Peyer's patch (tissue), 4 donors: ENCODE measurements at regions not wholly inside any gene's neighbourhood (a gene's known extent, or its start where the extent isn't known, plus 50 kb on each side); places are given as distances from the start of the nearest gene placed in this dataset.

ENCODE experiments used
- POLR2A ChIP-seq, 2 donors: fragments of 450-650 bp; IDR thresholded peaks; one replicate each; pipeline ENCODE4 v1.5.1; 2017; ENCODE audit warnings: antibody characterized with exemption in 2 of 2, mild to moderate bottlenecking in 2 of 2, moderate library complexity in 2 of 2
- TF ChIP-seq, protein P1 (sequence below), 6 experiments: fragments of 450-650 bp in 4 of 6; fragments of 200-600 bp in 2 of 6; sonication (generic) in 1 of 6; IDR thresholded peaks; one replicate each; pipeline ENCODE4 v1.5.1; 2017 to 2019; ENCODE audit warnings: antibody characterized with exemption in 6 of 6, mild to moderate bottlenecking in 3 of 6, moderate library complexity in 1 of 6

DNA sequence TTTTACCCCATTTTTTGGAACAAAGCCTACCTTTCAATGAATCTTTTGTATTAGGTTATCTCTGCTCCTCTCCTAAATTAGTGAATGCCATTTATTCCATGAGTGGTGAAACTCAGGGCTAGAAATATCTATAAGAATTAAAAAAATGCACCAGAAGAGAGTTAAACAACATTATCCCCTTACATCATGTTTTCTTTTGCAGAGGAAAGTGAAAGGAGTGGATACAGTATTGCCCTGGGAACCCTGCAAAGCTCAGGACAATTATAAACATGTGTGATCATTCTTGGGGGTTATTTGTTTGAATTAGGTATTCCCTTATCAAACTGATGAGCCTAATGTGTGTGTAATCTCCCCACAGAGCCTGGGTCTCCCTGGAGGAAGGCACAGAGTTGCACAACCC lies 559.2 kb downstream of the RNF144A start:
- TF ChIP-seq, protein P1, sequence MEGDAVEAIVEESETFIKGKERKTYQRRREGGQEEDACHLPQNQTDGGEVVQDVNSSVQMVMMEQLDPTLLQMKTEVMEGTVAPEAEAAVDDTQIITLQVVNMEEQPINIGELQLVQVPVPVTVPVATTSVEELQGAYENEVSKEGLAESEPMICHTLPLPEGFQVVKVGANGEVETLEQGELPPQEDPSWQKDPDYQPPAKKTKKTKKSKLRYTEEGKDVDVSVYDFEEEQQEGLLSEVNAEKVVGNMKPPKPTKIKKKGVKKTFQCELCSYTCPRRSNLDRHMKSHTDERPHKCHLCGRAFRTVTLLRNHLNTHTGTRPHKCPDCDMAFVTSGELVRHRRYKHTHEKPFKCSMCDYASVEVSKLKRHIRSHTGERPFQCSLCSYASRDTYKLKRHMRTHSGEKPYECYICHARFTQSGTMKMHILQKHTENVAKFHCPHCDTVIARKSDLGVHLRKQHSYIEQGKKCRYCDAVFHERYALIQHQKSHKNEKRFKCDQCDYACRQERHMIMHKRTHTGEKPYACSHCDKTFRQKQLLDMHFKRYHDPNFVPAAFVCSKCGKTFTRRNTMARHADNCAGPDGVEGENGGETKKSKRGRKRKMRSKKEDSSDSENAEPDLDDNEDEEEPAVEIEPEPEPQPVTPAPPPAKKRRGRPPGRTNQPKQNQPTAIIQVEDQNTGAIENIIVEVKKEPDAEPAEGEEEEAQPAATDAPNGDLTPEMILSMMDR (IDR thresholded peaks at IDR 0.05) = no peak
- no peak for TF ChIP-seq POLR2A (IDR thresholded peaks at IDR 0.05)
